ENCODE measurements at regions not wholly inside any gene's neighbourhood (a gene's known extent, or its start where the extent isn't known, plus 50 kb on each side); places are given as distances from the start of the nearest gene placed in this dataset.

DNA sequence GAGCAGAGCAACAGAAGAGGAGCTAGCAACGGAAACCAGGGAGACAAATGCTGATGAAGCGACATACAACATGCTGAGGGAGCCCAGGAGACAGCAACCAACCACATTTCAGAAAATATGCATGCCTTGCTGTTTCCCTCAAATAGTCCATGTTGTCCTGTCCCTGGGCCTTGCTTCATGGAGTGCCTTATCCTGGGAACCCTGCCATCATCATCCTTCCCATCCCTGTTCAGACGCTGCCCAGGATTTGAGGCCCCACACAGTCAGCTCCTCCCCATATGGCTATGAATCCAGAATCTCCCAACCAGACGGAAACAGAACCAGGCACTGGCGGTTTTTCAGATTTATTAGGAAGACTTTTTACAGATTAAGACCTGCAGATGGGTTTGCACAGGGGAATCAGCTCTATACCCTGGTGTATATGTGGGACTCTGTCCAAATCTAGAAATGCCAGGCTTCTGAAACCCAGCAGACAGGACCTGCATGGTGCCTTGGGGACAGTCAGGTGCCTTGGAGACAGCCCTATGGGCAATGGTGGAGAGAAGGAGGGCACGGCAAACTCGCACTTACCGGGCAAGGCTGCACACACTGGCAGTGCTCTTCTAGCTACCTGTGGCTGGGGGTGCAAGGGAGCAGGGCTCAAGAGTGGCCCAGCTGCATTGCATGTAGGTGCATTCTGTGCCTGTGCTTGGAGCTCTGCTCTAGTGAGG lies 199.7 kb upstream of the MAMLD1 start:
- TF ChIP-seq, protein P1, sequence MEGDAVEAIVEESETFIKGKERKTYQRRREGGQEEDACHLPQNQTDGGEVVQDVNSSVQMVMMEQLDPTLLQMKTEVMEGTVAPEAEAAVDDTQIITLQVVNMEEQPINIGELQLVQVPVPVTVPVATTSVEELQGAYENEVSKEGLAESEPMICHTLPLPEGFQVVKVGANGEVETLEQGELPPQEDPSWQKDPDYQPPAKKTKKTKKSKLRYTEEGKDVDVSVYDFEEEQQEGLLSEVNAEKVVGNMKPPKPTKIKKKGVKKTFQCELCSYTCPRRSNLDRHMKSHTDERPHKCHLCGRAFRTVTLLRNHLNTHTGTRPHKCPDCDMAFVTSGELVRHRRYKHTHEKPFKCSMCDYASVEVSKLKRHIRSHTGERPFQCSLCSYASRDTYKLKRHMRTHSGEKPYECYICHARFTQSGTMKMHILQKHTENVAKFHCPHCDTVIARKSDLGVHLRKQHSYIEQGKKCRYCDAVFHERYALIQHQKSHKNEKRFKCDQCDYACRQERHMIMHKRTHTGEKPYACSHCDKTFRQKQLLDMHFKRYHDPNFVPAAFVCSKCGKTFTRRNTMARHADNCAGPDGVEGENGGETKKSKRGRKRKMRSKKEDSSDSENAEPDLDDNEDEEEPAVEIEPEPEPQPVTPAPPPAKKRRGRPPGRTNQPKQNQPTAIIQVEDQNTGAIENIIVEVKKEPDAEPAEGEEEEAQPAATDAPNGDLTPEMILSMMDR (IDR thresholded peaks at IDR 0.05), result no peak
- TF ChIP-seq POLR2A (IDR thresholded peaks at IDR 0.05), result no peak
